ENCODE measurements at regions not wholly inside any gene's neighbourhood (a gene's known extent, or its start where the extent isn't known, plus 50 kb on each side); places are given as distances from the start of the nearest gene placed in this dataset.

GRCh38 chr20:11436113-11436905 lies 481.4 kb upstream of the BTBD3 start:
- TF ChIP-seq CTCF (IDR thresholded peaks at IDR 0.05; ENCODE audit: insufficient read depth, low read depth, low read length, missing control alignments), result no peak
- no peak overlapping the region for H3K4me3 ChIP-seq (ENCODE audit: low read length)
- DNase-seq (ENCODE audit: low read depth), result no peak

- TF ChIP-seq CTCF (IDR thresholded peaks at IDR 0.05; ENCODE audit: insufficient read depth, low read depth, low read length, missing control alignments), result no peak
- no peak overlapping the region for H3K4me3 ChIP-seq (ENCODE audit: low read length)
- no peak for DNase-seq (ENCODE audit: low read depth)
Measured at GRCh38 chr20:11437090-11437489, 480.6 kb upstream of the BTBD3 start.

GRCh38 chr20:11437611-11438380 lies 479.9 kb upstream of the BTBD3 start:
- no peak for TF ChIP-seq CTCF (IDR thresholded peaks at IDR 0.05; ENCODE audit: insufficient read depth, low read depth, low read length, missing control alignments)
- no peak overlapping the region for H3K4me3 ChIP-seq (ENCODE audit: low read length)
- DNase-seq (ENCODE audit: low read depth), result peak; percentile 57

GRCh38 chr20:11438412-11438811 lies 479.3 kb upstream of the BTBD3 start:
- no peak for DNase-seq (ENCODE audit: low read depth)
- no peak overlapping the region for H3K4me3 ChIP-seq (ENCODE audit: low read length)
- no peak for TF ChIP-seq CTCF (IDR thresholded peaks at IDR 0.05; ENCODE audit: insufficient read depth, low read depth, low read length, missing control alignments)

GRCh38 chr20:11443382-11444119 lies 474.1 kb upstream of the BTBD3 start:
- H3K4me3 ChIP-seq (ENCODE audit: low read length), result no peak overlapping the region
- no peak for TF ChIP-seq CTCF (IDR thresholded peaks at IDR 0.05; ENCODE audit: insufficient read depth, low read depth, low read length, missing control alignments)
- no peak for DNase-seq (ENCODE audit: low read depth)

- no peak for TF ChIP-seq CTCF (IDR thresholded peaks at IDR 0.05; ENCODE audit: insufficient read depth, low read depth, low read length, missing control alignments)
- no peak overlapping the region for H3K4me3 ChIP-seq (ENCODE audit: low read length)
- DNase-seq (ENCODE audit: low read depth), result no peak
Measured at GRCh38 chr20:11445161-11445560, 472.5 kb upstream of the BTBD3 start.

Data from epithelial cell of esophagus (primary cell).